Smooth muscle cell (in vitro differentiated cells): ENCODE measurements at regions not wholly inside any gene's neighbourhood (a gene's known extent, or its start where the extent isn't known, plus 50 kb on each side); places are given as distances from the start of the nearest gene placed in this dataset.

ENCODE experiments used
- DNase-seq: peaks from one replicate; lab custom pipeline; 2025; ENCODE audit not compliant: unreplicated experiment; lab: John Stamatoyannopoulos, UW
- H2AFZ ChIP-seq: fragments of 200-600 bp; sonication (generic); 2 replicates; pipeline ENCODE4 v1.6.0; 2016; ENCODE audit warnings: antibody characterized with exemption, low read depth, mild to moderate bottlenecking
- H3F3A ChIP-seq: fragments of 200-600 bp; sonication (generic); 2 replicates; pipeline ENCODE4 v1.6.0; 2017; ENCODE audit warnings: antibody characterized with exemption, low read depth
- H3K27ac ChIP-seq: fragments of 200-600 bp; sonication (generic); 2 replicates; pipeline ENCODE4 v1.5.1; 2016; ENCODE audit warnings: low read depth, mild to moderate bottlenecking
- H3K27me3 ChIP-seq: fragments of 200-600 bp; sonication (generic); 2 replicates; pipeline ENCODE4 v1.6.1; 2016; ENCODE audit warnings: low read depth, mild to moderate bottlenecking
- H3K36me3 ChIP-seq: fragments of 200-600 bp; sonication (generic); 2 replicates; pipeline ENCODE4 v1.5.1; 2016; ENCODE audit warnings: low read depth
- H3K4me1 ChIP-seq: fragments of 200-600 bp; sonication (generic); 2 replicates; pipeline ENCODE4 v1.5.1; 2016; ENCODE audit warnings: low read depth
- H3K4me2 ChIP-seq: fragments of 200-600 bp; sonication (generic); 2 replicates; pipeline ENCODE4 v1.6.0; 2016; ENCODE audit warnings: mild to moderate bottlenecking
- H3K4me3 ChIP-seq: fragments of 200-600 bp; sonication (generic); 2 replicates; pipeline ENCODE4 v1.5.1; 2016; ENCODE audit warnings: mild to moderate bottlenecking
- H3K79me2 ChIP-seq: fragments of 200-600 bp; sonication (generic); 2 replicates; pipeline ENCODE4 v1.6.0; 2016; ENCODE audit warnings: low read depth, mild to moderate bottlenecking
- H3K9ac ChIP-seq: fragments of 200-600 bp; sonication (generic); 2 replicates; pipeline ENCODE4 v1.6.0; 2016; ENCODE audit warnings: low read depth
- H3K9me3 ChIP-seq: fragments of 200-600 bp; sonication (generic); replicated peaks from 2 replicates; pipeline ENCODE4 v1.5.1; 2016; ENCODE audit warnings: low read depth
- H4K20me1 ChIP-seq: fragments of 200-600 bp; sonication (generic); 2 replicates; pipeline ENCODE4 v1.6.0; 2016; ENCODE audit warnings: low read depth
- CTCF ChIP-seq: fragments of 200-600 bp; sonication (generic); IDR thresholded peaks from 2 replicates; pipeline ENCODE4 v1.5.1; 2017; ENCODE audit warnings: borderline replicate concordance, mild to moderate bottlenecking, antibody characterized with exemption; ENCODE audit not compliant: insufficient read depth, poor library complexity, severe bottlenecking
- WGBS: methylation state at CpG from one replicate; pipeline ENCODE4 v1.1.7; 2016; ENCODE audit warnings: low lambda C conversion rate; 5-methylcytosine and 5-hydroxymethylcytosine counted together

- no peaks in the 10 kb centered on the region for H3K79me2 ChIP-seq
- 95% methylated on average over 1 of the region's 1 CpG for WGBS
- H3K9me3 ChIP-seq, result no peaks in the 10 kb centered on the region
- H3K4me2 ChIP-seq, result no peak overlapping the region
- no peak for TF ChIP-seq CTCF
- no peak overlapping the region for H3K27ac ChIP-seq
- H4K20me1 ChIP-seq, result no peaks in the 10 kb centered on the region
- H3K36me3 ChIP-seq, result no peaks in the 10 kb centered on the region
- H3K4me3 ChIP-seq, result no peak overlapping the region
- H3K27me3 ChIP-seq, result no peaks in the 10 kb centered on the region
- no peak for DNase-seq
- no peaks in the 10 kb centered on the region for H3K4me1 ChIP-seq
- H3K9ac ChIP-seq, result no peak overlapping the region
- H3F3A ChIP-seq, result no peaks in the 10 kb centered on the region
- no peak overlapping the region for H2AFZ ChIP-seq
These were observed 131.7 kb upstream of the ROBO2 start for GRCh38 chr3:76908156-76908555.

GRCh38 chr3:76912841-76913383, 127.0 kb upstream of the ROBO2 start:
- H2AFZ ChIP-seq, result no peak overlapping the region
- no peak for TF ChIP-seq CTCF
- H4K20me1 ChIP-seq, result no peaks in the 10 kb centered on the region
- H3K4me1 ChIP-seq, result no peaks in the 10 kb centered on the region
- H3K27ac ChIP-seq, result no peak overlapping the region
- H3K79me2 ChIP-seq, result no peaks in the 10 kb centered on the region
- no peak overlapping the region for H3K4me2 ChIP-seq
- no peaks in the 10 kb centered on the region for H3K27me3 ChIP-seq
- 88% methylated on average over 12 of the region's 12 CpGs for WGBS
- no peaks in the 10 kb centered on the region for H3K36me3 ChIP-seq
- no peaks in the 10 kb centered on the region for H3F3A ChIP-seq
- no peaks in the 10 kb centered on the region for H3K9me3 ChIP-seq
- H3K4me3 ChIP-seq, result no peak overlapping the region
- no peak for DNase-seq
- H3K9ac ChIP-seq, result no peak overlapping the region

- TF ChIP-seq CTCF, result no peak
These were observed 122.5 kb upstream of the ROBO2 start for GRCh38 chr3:76917436-76917835.

DNA sequence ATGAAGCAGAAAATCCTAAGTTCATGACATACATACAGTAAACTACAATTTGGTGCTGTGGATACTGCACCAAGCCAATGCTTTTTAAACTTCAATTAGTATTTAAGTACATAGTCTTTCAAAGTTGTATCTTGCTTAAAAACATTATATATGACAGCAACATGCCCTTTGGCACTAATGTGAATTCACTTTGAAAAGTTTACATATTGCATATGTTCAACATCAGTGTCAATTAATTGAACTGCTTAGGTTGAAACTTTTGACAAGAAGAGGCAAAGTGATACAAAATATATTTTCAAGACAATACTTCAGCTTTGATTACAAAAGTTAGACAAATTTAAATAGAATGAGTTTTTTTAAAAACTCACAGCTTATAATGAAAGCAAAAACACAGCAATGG, 119.4 kb upstream of the ROBO2 start:
- no peak for DNase-seq
- Histone ChIP-seq H3K27me3 (no peaks in the 10 kb centered on the region), H3K27ac (no peak overlapping the region), H3K4me2 (no peak overlapping the region), H4K20me1 (no peaks in the 10 kb centered on the region), H3K9me3 (no peaks in the 10 kb centered on the region), H3K4me1 (no peaks in the 10 kb centered on the region), H3F3A (no peaks in the 10 kb centered on the region), H3K9ac (no peak overlapping the region), H3K36me3 (no peaks in the 10 kb centered on the region), H3K79me2 (no peaks in the 10 kb centered on the region), H3K4me3 (no peak overlapping the region), H2AFZ (peak overlapping the region; percentile 50)
- TF ChIP-seq CTCF, result no peak

More at GRCh38 chr3:76917436-76917835, 122.5 kb upstream of the ROBO2 start:
- 80% methylated on average over 3 of the region's 3 CpGs for WGBS
- Histone ChIP-seq H3K9ac (no peak overlapping the region), H3K9me3 (no peaks in the 10 kb centered on the region), H2AFZ (no peak overlapping the region), H3K4me1 (no peaks in the 10 kb centered on the region), H3K36me3 (no peaks in the 10 kb centered on the region), H3K27ac (no peak overlapping the region), H3K27me3 (no peaks in the 10 kb centered on the region), H3K4me2 (no peak overlapping the region), H3K79me2 (no peaks in the 10 kb centered on the region), H3F3A (no peaks in the 10 kb centered on the region), H4K20me1 (no peaks in the 10 kb centered on the region), H3K4me3 (no peak overlapping the region)
- no peak for DNase-seq
